ENCODE measurements at regions not wholly inside any gene's neighbourhood (a gene's known extent, or its start where the extent isn't known, plus 50 kb on each side); places are given as distances from the start of the nearest gene placed in this dataset.

GRCh38 chr12:45548426-45548825, 181.1 kb upstream of the ARID2 start:
- Histone ChIP-seq H3K9me3 (replicated peaks in 1 of 2; ENCODE audit: control insufficient read depth in 1 of 2, insufficient read depth in 1 of 2, low read length in 2 of 2) (no peaks in the 10 kb centered on the region), H3K4me2 (replicated peaks; ENCODE audit: extremely low read depth, low read length, poor library complexity, severe bottlenecking) (no peak overlapping the region), H3K36me3 (replicated peaks in 1 of 2; ENCODE audit: control insufficient read depth in 1 of 2, insufficient read depth in 2 of 2, low read length in 2 of 2) (no peaks in the 10 kb centered on the region), H3K27ac (ENCODE audit: low read depth in 1 of 2, low read length in 2 of 2) (no peak overlapping the region), H3K27me3 (ENCODE audit: control insufficient read depth in 2 of 2, insufficient read depth in 2 of 2, low read length in 2 of 2) (no peaks in the 10 kb centered on the region), H3K79me2 (ENCODE audit: insufficient read depth, low read length) (no peaks in the 10 kb centered on the region), H2AFZ (ENCODE audit: insufficient read depth, low read depth, low read length, poor library complexity, severe bottlenecking) (no peak overlapping the region), H3K4me3 (replicated peaks in 1 of 3; ENCODE audit: low read depth in 2 of 3, low read length in 3 of 3) (no peak overlapping the region), H3K9ac (ENCODE audit: insufficient read depth, low read length, poor library complexity, severe bottlenecking) (no peak overlapping the region), H3K4me1 (ENCODE audit: control insufficient read depth in 1 of 2, insufficient read depth in 2 of 2, low read length in 2 of 2) (no peaks in the 10 kb centered on the region), H4K20me1 (ENCODE audit: insufficient read depth, low read length) (no peaks in the 10 kb centered on the region)
- Mint-ChIP-seq H3K4me3 (no peak overlapping the region), H3K4me1 (peaks cover 4% of the 10 kb centered on the region), H3K9me3 (peaks cover 0 to 2% (median 0%) of the 10 kb centered on the region in 7 donors), H3K36me3 (no peaks in the 10 kb centered on the region), H3K27ac (no peak overlapping the region), H3K27me3 (ENCODE audit: low read depth in 3 of 3) (peaks cover 0 to 2% (median 0%) of the 10 kb centered on the region in 3 donors)
- 96% methylated on average over 2 of the region's 4 CpGs for WGBS (ENCODE audit: insufficient coverage)
- DNase-seq = no peak
- intact Hi-C loops (cut with micrococcal nuclease) = loop anchor here (10.0 kb wide), 2 partner anchors 176 to 196 kb away; partner anchors contain the start of gene ARID2 (in 1 of the 2)
- TF ChIP-seq, protein P1, sequence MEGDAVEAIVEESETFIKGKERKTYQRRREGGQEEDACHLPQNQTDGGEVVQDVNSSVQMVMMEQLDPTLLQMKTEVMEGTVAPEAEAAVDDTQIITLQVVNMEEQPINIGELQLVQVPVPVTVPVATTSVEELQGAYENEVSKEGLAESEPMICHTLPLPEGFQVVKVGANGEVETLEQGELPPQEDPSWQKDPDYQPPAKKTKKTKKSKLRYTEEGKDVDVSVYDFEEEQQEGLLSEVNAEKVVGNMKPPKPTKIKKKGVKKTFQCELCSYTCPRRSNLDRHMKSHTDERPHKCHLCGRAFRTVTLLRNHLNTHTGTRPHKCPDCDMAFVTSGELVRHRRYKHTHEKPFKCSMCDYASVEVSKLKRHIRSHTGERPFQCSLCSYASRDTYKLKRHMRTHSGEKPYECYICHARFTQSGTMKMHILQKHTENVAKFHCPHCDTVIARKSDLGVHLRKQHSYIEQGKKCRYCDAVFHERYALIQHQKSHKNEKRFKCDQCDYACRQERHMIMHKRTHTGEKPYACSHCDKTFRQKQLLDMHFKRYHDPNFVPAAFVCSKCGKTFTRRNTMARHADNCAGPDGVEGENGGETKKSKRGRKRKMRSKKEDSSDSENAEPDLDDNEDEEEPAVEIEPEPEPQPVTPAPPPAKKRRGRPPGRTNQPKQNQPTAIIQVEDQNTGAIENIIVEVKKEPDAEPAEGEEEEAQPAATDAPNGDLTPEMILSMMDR (IDR thresholded peaks at IDR 0.05) = no peak

- intact Hi-C loops (cut with micrococcal nuclease) = loop anchor here (10.0 kb wide), 2 partner anchors 175 to 195 kb away; partner anchors contain the start of gene ARID2 (in 1 of the 2)
- no peak overlapping the region for H3K27ac ChIP-seq (ENCODE audit: low read depth in 1 of 2, low read length in 2 of 2)
- Mint-ChIP-seq H3K4me1 (no peaks in the 10 kb centered on the region), H3K36me3 (no peaks in the 10 kb centered on the region), H3K27me3 (ENCODE audit: low read depth in 3 of 3) (peaks cover 0 to 2% (median 0%) of the 10 kb centered on the region in 3 donors), H3K27ac (no peak overlapping the region), H3K4me3 (no peak overlapping the region), H3K9me3 (peaks cover 0 to 2% (median 0%) of the 10 kb centered on the region in 7 donors)
- H3K9me3 ChIP-seq (replicated peaks in 1 of 2; ENCODE audit: control insufficient read depth in 1 of 2, insufficient read depth in 1 of 2, low read length in 2 of 2) = no peaks in the 10 kb centered on the region
- H3K36me3 ChIP-seq (replicated peaks in 1 of 2; ENCODE audit: control insufficient read depth in 1 of 2, insufficient read depth in 2 of 2, low read length in 2 of 2) = no peaks in the 10 kb centered on the region
- no CpG with 5 or more reads among the region's 4 CpGs for WGBS (ENCODE audit: insufficient coverage)
- no peak overlapping the region for H3K4me3 ChIP-seq (replicated peaks in 1 of 3; ENCODE audit: low read depth in 2 of 3, low read length in 3 of 3)
- no peaks in the 10 kb centered on the region for H3K79me2 ChIP-seq (ENCODE audit: insufficient read depth, low read length)
- DNase-seq = no peak
- H3K4me2 ChIP-seq (replicated peaks; ENCODE audit: extremely low read depth, low read length, poor library complexity, severe bottlenecking) = no peak overlapping the region
- no peaks in the 10 kb centered on the region for H3K27me3 ChIP-seq (ENCODE audit: control insufficient read depth in 2 of 2, insufficient read depth in 2 of 2, low read length in 2 of 2)
- no peaks in the 10 kb centered on the region for H3K4me1 ChIP-seq (ENCODE audit: control insufficient read depth in 1 of 2, insufficient read depth in 2 of 2, low read length in 2 of 2)
- no peak overlapping the region for H2AFZ ChIP-seq (ENCODE audit: insufficient read depth, low read depth, low read length, poor library complexity, severe bottlenecking)
- H3K9ac ChIP-seq (ENCODE audit: insufficient read depth, low read length, poor library complexity, severe bottlenecking) = no peak overlapping the region
- H4K20me1 ChIP-seq (ENCODE audit: insufficient read depth, low read length) = no peaks in the 10 kb centered on the region
- TF ChIP-seq, protein P1 (IDR thresholded peaks at IDR 0.05) = no peak
These were observed 180.1 kb upstream of the ARID2 start for GRCh38 chr12:45549337-45549902.

Data from CD14-positive monocyte (primary cell).